HEK293T (cell line): ENCODE measurements at regions not wholly inside any gene's neighbourhood (a gene's known extent, or its start where the extent isn't known, plus 50 kb on each side); places are given as distances from the start of the nearest gene placed in this dataset.

Source experiments
- BHLHE40 ChIP-seq: fragments of 450-650 bp; IDR thresholded peaks from 2 replicates; pipeline ENCODE4 v1.6.1; 2016; ENCODE audit warnings: mild to moderate bottlenecking, moderate library complexity, borderline replicate concordance
- FOXK2 ChIP-seq: fragments of 450-650 bp; IDR thresholded peaks from 2 replicates; pipeline ENCODE4 v1.6.1; 2016; ENCODE audit warnings: mild to moderate bottlenecking
- FOXM1 ChIP-seq: fragments of 450-650 bp; IDR thresholded peaks from 2 replicates; pipeline ENCODE4 v1.6.1; 2017; ENCODE audit warnings: mild to moderate bottlenecking, borderline replicate concordance
- PKNOX1 ChIP-seq: fragments of 450-650 bp; IDR thresholded peaks from 2 replicates; pipeline ENCODE4 v1.6.1; 2016
- SP1 ChIP-seq: fragments of 450-650 bp; IDR thresholded peaks from 2 replicates; pipeline ENCODE4 v1.6.1; 2017
- SUZ12 ChIP-seq: fragments of 450-650 bp; IDR thresholded peaks from 2 replicates; pipeline ENCODE4 v1.6.1; 2016; ENCODE audit warnings: mild to moderate bottlenecking
- TARDBP ChIP-seq: fragments of 450-650 bp; IDR thresholded peaks from 2 replicates; pipeline ENCODE4 v1.6.1; 2016
- ZNF384 ChIP-seq: fragments of 450-650 bp; IDR thresholded peaks from 2 replicates; pipeline ENCODE4 v1.6.1; 2016

GRCh38 chr10:10054466-10054865 is 963.2 kb upstream of the CELF2 start:
- no peak for TF ChIP-seq ZNF384
- no peak for TF ChIP-seq FOXK2
- TF ChIP-seq SUZ12, result no peak
- TF ChIP-seq PKNOX1, result no peak
- TF ChIP-seq BHLHE40, result no peak
- no peak for TF ChIP-seq TARDBP
- TF ChIP-seq FOXM1, result no peak
- TF ChIP-seq SP1, result no peak
